Fibroblast of villous mesenchyme (primary cell): ENCODE measurements at regions not wholly inside any gene's neighbourhood (a gene's known extent, or its start where the extent isn't known, plus 50 kb on each side); places are given as distances from the start of the nearest gene placed in this dataset.

Source experiments
- DNase-seq: peaks from one replicate; pipeline ENCODE4 v3.0.0-alpha.2; 2010; ENCODE audit warnings: low read depth
- H3K4me3 ChIP-seq: 2 replicates; pipeline ENCODE4 v1.5.1; 2011; ENCODE audit warnings: low read depth, mild to moderate bottlenecking, low read length
- CTCF ChIP-seq: IDR thresholded peaks from 2 replicates; pipeline ENCODE4 v1.5.1; 2012; ENCODE audit warnings: low read depth, mild to moderate bottlenecking, low read length; ENCODE audit not compliant: insufficient read depth

DNA sequence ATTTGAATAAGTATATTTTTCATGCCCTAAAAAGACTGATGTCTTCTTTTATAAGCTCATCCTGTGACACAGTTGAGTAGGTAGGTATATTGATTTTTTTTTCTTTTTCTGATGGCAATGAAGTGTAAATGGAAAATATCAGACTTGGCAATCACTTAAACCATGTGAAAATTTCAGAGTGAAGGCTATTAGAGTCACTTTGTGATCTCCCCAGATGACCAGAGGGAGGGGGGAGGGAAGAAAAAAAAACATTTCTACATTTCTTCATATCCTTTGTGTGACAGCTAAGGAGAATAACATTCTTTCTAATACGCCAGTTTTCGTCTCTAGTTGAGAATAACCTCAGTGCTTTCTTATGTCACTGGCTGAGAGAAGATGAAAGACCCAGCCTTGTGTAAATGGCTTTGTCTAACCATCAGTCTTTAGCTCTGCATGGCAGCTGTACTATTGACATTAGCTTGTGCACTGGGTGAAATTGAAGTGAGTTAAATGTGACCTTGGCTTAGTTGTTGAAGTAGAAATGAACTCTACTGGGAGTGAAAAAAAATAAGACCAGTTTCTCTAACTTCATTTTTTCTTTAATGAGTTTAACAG is 332.1 kb upstream of the DACH1 start:
- DNase-seq: no peak
- no peak for TF ChIP-seq CTCF
- no peak overlapping the region for H3K4me3 ChIP-seq

DNA sequence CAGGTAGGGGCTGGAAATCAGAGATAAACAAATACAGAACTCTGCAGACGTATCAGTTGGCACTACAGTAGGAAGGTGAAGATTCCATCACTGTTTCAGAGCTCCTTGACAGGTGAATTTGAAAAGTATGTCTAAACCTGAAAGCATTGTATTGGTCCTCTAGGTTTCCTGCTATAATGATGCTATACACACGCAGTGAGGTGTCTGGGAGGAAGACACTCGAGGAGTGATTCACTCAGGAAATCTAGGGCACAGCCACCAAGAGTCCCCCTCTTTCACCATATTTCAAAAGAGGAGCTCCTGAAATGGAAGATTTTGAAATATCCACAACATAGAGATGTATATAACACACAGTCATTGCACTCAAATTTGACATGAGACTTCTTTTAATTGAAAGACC is 331.0 kb upstream of the DACH1 start:
- H3K4me3 ChIP-seq: no peak overlapping the region
- no peak for DNase-seq
- no peak for TF ChIP-seq CTCF

DNA sequence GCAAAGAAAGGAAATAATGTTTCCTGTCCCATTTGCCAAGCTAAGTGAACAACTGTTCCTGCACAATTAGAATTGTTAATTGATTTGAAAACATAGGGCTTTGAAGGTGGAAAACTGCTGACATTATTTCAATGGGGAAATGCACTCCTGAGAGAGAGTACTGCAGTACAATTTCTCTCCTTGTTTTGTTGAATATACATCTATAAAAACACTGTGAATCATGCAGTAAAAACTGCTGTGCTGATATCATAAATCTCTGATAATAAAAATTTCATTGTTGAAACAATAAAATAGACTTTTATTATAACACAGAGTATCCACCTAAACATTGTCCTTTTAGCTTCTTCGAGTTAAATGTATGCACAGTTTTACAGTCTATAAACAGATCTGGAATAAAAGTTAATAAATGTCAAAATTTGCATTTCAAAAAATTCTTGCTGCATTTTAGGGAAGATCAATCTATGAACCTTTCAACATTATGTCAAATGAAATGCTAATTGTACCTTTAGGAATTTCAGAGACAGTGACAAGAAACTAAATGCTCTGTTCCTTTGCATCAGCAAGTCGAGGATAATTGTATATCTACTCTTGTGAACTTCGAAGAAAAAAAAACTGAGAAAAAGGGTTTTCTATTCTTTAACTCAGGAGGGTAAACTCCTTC is 328.2 kb upstream of the DACH1 start:
- H3K4me3 ChIP-seq: no peak overlapping the region
- TF ChIP-seq CTCF: no peak
- DNase-seq: no peak

DNA sequence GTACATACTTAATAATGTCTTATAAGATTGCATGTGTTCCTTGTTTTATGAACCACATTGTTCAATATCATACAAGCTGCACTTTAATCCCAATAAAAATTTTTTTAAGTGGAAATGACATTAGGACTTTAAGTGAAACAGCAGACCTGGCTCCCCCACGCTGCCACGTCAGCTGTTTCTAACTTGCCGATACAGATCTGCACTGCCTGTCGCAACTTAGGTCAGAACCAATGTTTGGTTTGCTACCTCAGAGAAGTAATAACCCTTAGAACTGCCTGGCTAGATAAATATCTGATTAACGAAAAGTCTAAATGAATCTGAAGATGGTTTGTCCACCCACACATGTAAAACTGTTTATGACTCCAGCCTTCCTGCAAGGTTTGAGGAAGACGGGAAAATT is 327.5 kb upstream of the DACH1 start:
- peak; percentile 67 for DNase-seq
- TF ChIP-seq CTCF: no peak
- H3K4me3 ChIP-seq: no peak overlapping the region

DNA sequence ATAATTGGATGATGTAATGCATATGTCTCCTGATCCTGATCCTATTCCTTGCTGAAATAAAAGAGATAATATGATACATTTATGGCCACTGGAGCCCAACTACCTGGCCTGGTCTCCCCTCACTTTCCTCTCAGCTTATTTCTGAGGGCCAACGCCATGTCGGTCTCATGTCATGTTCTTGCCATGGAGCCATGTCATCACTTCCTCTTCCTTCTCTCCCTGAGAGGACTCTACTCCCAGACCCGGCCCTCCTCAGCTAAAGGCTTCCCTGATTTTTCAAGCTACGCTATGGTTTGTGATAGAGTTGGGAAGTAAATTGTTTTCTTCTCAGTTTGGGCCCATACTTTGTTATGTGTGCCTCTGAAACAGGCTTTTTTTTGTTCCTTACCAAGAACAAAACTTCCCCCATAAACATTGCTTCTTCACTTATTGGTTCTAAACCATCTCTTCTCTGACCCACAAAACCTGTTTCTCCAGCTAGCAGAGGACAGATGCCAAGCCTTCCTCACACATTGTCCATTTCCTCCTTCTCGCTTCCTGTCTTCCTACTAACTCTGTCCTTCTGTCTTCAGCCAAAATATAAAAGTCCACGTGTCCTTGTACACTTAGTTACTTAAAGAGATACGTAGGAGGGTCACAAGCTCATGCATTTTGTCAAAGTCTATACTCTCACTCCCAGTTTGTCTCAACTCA is 319.9 kb upstream of the DACH1 start:
- no peak for TF ChIP-seq CTCF

GRCh38 chr13:72185776-72186175 is 318.8 kb upstream of the DACH1 start:
- DNase-seq: no peak
- H3K4me3 ChIP-seq: no peak overlapping the region
- no peak for TF ChIP-seq CTCF

More for the DNA sequence above, 319.9 kb upstream of the DACH1 start:
- DNase-seq: no peak
- H3K4me3 ChIP-seq: no peak overlapping the region

DNA sequence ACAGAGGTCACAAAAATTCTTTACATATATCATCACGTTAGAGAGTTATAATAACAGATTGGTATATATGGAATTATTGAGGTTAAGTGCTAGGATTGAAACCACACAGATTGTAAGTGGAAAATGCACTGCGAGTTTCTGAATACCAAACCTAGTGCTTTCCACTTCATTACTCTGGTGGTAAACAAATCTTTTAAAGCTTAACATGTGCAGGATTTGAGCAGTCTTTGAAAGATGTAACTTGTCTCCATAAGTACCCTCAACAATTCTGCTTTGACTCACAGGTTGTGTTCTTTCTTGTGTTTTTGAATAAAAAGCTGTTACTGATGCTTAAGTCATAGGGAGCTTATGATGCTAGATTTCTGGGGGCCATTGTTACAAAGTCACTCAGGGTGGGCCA is 314.7 kb upstream of the DACH1 start:
- H3K4me3 ChIP-seq: no peak overlapping the region
- no peak for TF ChIP-seq CTCF
- DNase-seq: no peak
